Thymus (tissue), 11 donors: ENCODE measurements at regions not wholly inside any gene's neighbourhood (a gene's known extent, or its start where the extent isn't known, plus 50 kb on each side); places are given as distances from the start of the nearest gene placed in this dataset.

Experiments
- DNase-seq, 9 donors: peaks; one replicate each; pipeline ENCODE4 v3.0.0-alpha.2; 2013; ENCODE audit warnings: low spot score in 9 of 9, low read depth in 6 of 9, missing footprints in 1 of 9
- H3K27ac ChIP-seq, 2 donors: one replicate each; pipeline ENCODE4 v1.5.1; 2013; ENCODE audit warnings: control low read depth in 1 of 2, low read depth in 1 of 2, low read length in 1 of 2, mild to moderate bottlenecking in 1 of 2, moderate library complexity in 1 of 2
- H3K27me3 ChIP-seq, 2 donors: one replicate each; pipeline ENCODE4 v1.5.1; 2013; ENCODE audit warnings: low read length in 1 of 2; ENCODE audit not compliant: control insufficient read depth in 2 of 2, insufficient read depth in 1 of 2
- H3K36me3 ChIP-seq, 2 donors: one replicate each; pipeline ENCODE4 v1.5.1; 2013; ENCODE audit warnings: low read length in 1 of 2, mild to moderate bottlenecking in 1 of 2, moderate library complexity in 1 of 2; ENCODE audit not compliant: control insufficient read depth in 2 of 2, insufficient read depth in 2 of 2
- H3K4me1 ChIP-seq, 2 donors: one replicate each; pipeline ENCODE4 v1.5.1; 2013; ENCODE audit warnings: low read length in 2 of 2; ENCODE audit not compliant: control insufficient read depth in 2 of 2, insufficient read depth in 2 of 2
- H3K4me3 ChIP-seq, 2 donors: one replicate each; pipeline ENCODE4 v1.5.1; 2013; ENCODE audit warnings: low read length in 2 of 2, control low read depth in 1 of 2, mild to moderate bottlenecking in 1 of 2
- H3K9me3 ChIP-seq, 2 donors: one replicate each; pipeline ENCODE4 v1.5.1; 2013; ENCODE audit warnings: low read length in 1 of 2, mild to moderate bottlenecking in 1 of 2; ENCODE audit not compliant: control insufficient read depth in 2 of 2, insufficient read depth in 1 of 2
- WGBS: extraction: QIAGEN DNeasy Blood & Tissue Kit; methylation state at CpG from one replicate; pipeline ENCODE4 v1.1.7; 2013; 5-methylcytosine and 5-hydroxymethylcytosine counted together
- donor health status: healthy.

DNA sequence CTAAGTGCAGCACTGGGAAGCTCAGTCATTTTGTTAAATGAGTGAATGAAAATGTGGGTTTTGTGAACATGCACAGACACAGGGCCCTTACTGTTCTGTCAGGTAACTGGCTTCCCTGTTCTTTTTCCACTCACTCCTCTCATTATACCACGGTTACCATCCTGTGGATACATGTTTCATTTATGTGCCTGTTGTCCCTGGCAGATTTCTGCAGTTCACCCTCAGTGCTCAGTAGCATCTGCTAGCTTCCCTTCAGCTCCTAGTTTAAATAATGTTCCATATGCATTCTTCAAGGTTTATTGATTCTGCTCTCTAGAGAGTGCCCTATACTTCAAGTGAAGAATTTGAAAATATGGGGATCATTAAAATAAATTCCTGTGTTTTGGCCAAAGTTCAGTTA, 1634.3 kb upstream of the ADGRL3 start:
- Histone ChIP-seq H3K9me3 (no peaks in the 10 kb centered on the region), H3K27ac (no peak overlapping the region), H3K36me3 (no peaks in the 10 kb centered on the region), H3K4me3 (no peak overlapping the region), H3K27me3 (no peaks in the 10 kb centered on the region), H3K4me1 (no peaks in the 10 kb centered on the region)
- 87% methylated on average over 1 of the region's 1 CpG for WGBS
- no peak for DNase-seq

DNA sequence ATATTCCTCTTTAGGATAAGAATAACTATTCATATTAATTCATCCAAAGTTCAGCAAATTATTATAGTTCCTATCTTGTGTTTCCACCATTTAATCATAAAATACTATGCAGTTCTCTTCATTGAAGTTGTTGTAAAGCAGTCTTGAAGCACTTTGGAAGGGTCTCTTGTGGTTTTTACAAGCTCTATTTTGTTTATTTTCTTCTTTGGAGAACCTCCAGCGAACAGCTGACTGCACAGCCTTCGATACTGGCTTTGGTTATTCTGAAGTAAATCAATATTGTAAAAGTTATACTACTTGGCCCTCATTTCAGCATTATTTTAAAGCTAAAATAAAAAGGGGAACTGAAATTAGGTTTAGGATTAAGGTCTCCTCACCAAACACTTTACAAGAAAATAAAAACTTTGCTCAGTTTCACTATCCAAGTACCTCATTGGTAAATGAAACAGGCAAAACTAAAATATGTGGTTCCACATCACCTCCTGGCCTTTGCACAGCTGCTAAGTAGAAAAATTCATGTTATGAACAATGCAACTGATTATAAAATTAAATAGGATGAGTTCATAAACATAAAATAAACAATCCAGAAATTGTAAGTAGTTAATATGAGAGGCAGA, 1629.2 kb upstream of the ADGRL3 start:
- H3K4me3 ChIP-seq, result no peak overlapping the region
- DNase-seq, result no peak
- no peaks in the 10 kb centered on the region for H3K27me3 ChIP-seq
- no peaks in the 10 kb centered on the region for H3K4me1 ChIP-seq
- H3K9me3 ChIP-seq, result no peaks in the 10 kb centered on the region
- no peaks in the 10 kb centered on the region for H3K36me3 ChIP-seq
- 67% methylated on average over 2 of the region's 2 CpGs for WGBS
- H3K27ac ChIP-seq, result no peak overlapping the region

DNA sequence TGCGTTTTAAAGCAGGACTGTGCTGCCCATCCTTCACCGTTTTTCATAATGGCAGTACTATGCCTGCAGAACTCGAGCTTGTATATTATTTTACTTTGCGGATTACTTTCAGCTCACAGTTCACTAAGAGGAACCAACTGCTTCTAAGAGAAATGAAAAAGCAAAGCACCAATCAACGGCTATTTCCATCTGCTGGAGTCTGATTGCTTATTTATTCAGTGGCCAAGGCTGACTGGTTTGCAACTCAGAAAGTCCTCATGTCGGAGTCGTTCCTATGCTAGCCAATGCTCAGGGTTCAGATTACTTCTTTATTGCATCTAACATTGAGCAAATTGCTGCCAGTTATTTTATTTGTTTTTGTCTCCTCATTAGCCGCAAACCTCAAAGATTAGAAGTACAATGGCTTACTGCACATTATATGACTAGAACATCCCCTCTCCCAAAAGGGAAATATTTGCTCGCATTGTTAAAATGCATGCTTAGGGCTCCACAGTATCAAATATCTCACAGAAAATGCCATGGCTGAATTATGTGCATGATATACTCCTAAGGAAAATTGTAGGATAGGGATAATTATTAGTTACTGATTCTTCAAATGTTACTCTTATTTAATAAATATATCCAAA, 1628.2 kb upstream of the ADGRL3 start:
- DNase-seq, result no peak
- no peak overlapping the region for H3K4me3 ChIP-seq
- WGBS, result 92% methylated on average over 9 of the region's 9 CpGs

DNA sequence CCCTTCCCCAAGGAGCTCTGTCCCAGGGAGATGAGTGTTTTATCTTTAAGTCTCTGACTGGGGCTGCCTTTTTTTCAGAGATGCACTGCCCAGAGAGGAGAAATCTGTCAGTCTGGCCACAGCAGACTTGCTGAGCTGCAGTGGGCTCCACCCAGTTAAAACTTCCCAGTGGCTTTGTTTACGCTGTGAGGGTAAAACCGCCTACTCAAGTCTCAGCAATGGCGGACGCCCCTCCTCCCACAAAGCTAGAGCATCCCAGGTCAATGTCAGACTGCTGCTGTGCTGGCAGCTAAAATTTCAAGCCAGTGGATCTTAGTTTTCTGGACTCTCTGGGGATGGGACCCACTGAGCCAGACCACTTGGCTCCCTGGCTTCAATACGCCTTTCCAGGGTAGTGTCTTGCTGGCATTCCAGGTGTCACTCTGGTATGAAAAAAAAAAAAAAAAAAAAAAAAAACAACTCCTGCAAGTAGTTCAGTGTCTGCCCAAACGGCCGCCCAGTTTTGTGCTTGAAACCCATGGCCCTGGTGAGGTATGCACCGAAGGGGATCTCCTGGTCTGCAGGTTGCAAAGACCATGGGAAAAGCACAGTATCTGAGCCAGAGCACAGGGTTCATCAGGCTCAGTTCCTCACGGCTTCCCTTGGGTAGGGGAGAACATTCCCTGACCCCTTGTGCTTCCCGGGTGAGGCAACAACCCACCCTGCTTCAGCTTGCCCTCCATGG, 1616.1 kb upstream of the ADGRL3 start:
- Histone ChIP-seq H3K4me1 (no peaks in the 10 kb centered on the region), H3K9me3 (peaks cover 0 to 10% of the 10 kb centered on the region in 2 donors), H3K27ac (no peak overlapping the region), H3K36me3 (no peaks in the 10 kb centered on the region), H3K4me3 (no peak overlapping the region), H3K27me3 (no peaks in the 10 kb centered on the region)
- 96% methylated on average over 10 of the region's 10 CpGs for WGBS
- DNase-seq, result no peak

More for the DNA sequence above, 1628.2 kb upstream of the ADGRL3 start:
- Histone ChIP-seq H3K4me1 (no peaks in the 10 kb centered on the region), H3K9me3 (no peaks in the 10 kb centered on the region), H3K27me3 (no peaks in the 10 kb centered on the region), H3K36me3 (no peaks in the 10 kb centered on the region), H3K27ac (no peak overlapping the region)

DNA sequence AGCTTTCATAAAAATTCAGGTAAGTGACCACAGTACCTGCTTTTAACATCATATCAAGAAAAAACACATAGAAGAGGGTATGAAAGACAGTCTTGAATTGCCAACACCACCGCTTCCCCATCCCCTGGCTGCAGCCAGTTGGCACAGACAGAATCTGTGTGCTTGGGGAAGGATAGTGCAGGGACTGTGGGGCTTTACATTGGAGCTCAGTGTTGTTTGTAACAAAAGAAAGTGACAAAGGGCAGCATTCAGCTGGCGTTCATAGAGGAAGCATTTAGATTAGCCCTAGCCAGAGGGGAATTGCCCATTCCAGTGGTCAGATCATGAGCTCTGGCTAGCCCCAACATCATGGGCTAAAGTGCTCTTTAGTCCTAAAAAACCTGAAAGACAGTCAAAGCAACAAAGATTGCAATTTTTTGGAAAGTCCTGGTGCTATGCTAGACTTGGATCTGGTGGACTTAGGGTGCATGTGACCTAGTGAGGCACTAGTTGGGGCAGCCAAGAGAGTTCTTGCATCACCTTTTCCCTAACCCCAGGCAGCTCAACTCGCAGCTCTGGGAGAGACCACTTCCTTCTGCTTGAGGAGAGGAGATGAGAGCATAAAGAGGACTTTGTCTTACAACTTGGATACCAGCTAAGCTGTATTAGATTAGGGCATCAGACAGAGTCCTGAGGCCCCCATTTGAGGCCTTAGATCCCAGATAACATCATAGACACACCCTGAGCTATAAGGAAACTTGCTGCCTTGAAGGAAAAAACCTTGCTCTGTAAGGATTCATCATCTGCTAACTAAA, 1602.4 kb upstream of the ADGRL3 start:
- no peak for DNase-seq
- no peaks in the 10 kb centered on the region for H3K9me3 ChIP-seq
- H3K4me1 ChIP-seq, result no peaks in the 10 kb centered on the region
- H3K27ac ChIP-seq, result no peak overlapping the region
- no peaks in the 10 kb centered on the region for H3K36me3 ChIP-seq
- H3K4me3 ChIP-seq, result no peak overlapping the region
- WGBS, result 79% methylated on average over 3 of the region's 3 CpGs
- H3K27me3 ChIP-seq, result no peaks in the 10 kb centered on the region

DNA sequence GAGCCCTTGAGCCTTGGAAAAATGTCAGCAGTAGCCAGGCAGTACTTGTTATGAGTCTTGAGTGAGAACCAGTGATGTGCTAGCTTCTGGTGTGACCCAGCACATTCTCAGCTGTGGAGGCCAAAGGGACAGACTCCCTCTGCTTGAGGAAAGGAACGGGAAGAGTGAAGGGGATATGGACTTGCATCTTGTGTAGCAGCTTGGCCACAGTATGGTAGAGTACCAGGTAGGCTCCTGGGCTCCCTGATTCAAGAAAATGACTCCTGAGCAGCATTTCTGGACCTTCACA, 1601.9 kb upstream of the ADGRL3 start:
- Histone ChIP-seq H3K9me3 (no peaks in the 10 kb centered on the region), H3K4me1 (no peaks in the 10 kb centered on the region), H3K27ac (no peak overlapping the region), H3K27me3 (no peaks in the 10 kb centered on the region), H3K4me3 (no peak overlapping the region), H3K36me3 (no peaks in the 10 kb centered on the region)
- DNase-seq, result no peak
- WGBS, result 91% methylated on average over 1 of the region's 1 CpG

DNA sequence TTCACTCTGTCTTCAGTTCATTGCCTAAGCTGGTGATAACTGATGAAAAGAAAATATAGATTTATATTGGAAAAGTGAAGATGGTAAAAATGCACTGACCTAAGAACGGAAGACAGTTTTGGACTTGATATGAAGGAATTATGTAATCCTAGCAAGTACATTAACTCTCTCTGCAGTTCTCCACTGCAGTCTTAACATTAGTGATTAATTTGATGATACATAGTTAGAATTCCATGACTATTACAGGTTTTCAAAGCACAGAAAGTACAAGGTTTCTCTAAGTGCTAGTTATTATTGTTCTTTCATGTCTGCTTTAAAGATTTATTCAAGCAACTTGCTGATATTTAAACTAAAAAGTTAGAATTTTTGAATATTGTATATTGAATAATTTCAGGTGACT, 1591.7 kb upstream of the ADGRL3 start:
- no peak overlapping the region for H3K4me3 ChIP-seq
- 93% methylated on average over 1 of the region's 1 CpG for WGBS
- no peaks in the 10 kb centered on the region for H3K4me1 ChIP-seq
- H3K27ac ChIP-seq, result no peak overlapping the region
- no peak for DNase-seq
- H3K9me3 ChIP-seq, result no peaks in the 10 kb centered on the region
- no peaks in the 10 kb centered on the region for H3K36me3 ChIP-seq
- no peaks in the 10 kb centered on the region for H3K27me3 ChIP-seq

DNA sequence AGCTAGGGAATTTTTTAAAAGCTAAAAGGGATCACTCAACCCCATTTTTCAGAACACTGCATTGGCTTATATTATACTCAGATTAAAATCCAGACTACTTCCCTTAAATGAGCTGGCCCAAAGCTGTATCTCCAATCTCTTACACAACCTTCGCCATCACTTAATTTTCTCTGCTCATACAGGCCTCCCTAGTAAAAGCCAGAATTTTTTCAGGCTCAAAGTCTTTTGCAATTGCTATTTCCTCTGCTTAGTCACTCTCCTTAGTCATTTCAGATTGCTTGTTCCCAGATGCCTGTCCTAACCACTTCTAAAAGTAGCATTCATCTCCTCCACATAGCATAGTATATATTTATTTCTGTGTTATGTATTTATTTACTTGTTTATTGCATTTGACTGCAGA, 1587.9 kb upstream of the ADGRL3 start:
- Histone ChIP-seq H3K27ac (no peak overlapping the region), H3K36me3 (no peaks in the 10 kb centered on the region), H3K4me1 (no peaks in the 10 kb centered on the region), H3K27me3 (no peaks in the 10 kb centered on the region), H3K4me3 (no peak overlapping the region), H3K9me3 (no peaks in the 10 kb centered on the region)
- DNase-seq, result no peak
- 94% methylated on average over 1 of the region's 1 CpG for WGBS

DNA sequence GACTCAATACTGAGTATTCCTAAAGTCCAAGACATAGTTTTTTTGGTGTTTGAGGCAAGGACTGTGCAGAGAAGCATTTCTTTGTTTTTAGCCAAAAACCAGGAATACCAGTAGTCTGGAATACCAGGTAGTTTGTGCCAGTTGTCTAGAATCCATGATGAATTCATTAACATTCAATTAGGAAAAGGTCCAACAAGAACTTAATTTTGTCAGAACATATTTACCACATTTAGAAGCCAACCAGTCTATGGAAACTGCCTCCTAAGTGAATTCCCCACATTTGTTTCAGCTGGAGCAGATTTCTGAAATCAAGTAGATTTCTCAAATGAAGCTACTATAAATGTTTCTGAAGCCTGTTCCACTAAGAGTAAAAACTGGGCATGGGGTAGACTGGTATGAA, 1584.8 kb upstream of the ADGRL3 start:
- Histone ChIP-seq H3K9me3 (no peaks in the 10 kb centered on the region), H3K27ac (no peak overlapping the region), H3K4me1 (no peaks in the 10 kb centered on the region), H3K27me3 (no peaks in the 10 kb centered on the region), H3K36me3 (no peaks in the 10 kb centered on the region), H3K4me3 (no peak overlapping the region)
- no peak for DNase-seq
